IPS DF 6.9 (cell line): ENCODE measurements at regions not wholly inside any gene's neighbourhood (a gene's known extent, or its start where the extent isn't known, plus 50 kb on each side); places are given as distances from the start of the nearest gene placed in this dataset.

Experiments
- DNase-seq: peaks from one replicate; pipeline ENCODE4 v3.0.0-alpha.2; 2013; ENCODE audit warnings: low read depth, low spot score
- H3K27ac ChIP-seq: one replicate; pipeline ENCODE4 v1.5.1; 2013; ENCODE audit warnings: low read length, control low read depth
- H3K27me3 ChIP-seq: 2 replicates; pipeline ENCODE4 v1.6.1; 2013; ENCODE audit warnings: mild to moderate bottlenecking, low read length; ENCODE audit not compliant: control insufficient read depth, insufficient read depth
- H3K36me3 ChIP-seq: 2 replicates; pipeline ENCODE4 v1.6.1; 2013; ENCODE audit warnings: low read length; ENCODE audit not compliant: control insufficient read depth, insufficient read depth
- H3K4me1 ChIP-seq: 2 replicates; pipeline ENCODE4 v1.6.1; 2013; ENCODE audit warnings: low read length; ENCODE audit not compliant: control insufficient read depth, insufficient read depth
- H3K4me3 ChIP-seq: 2 replicates; pipeline ENCODE4 v1.5.1; 2013; ENCODE audit warnings: mild to moderate bottlenecking, low read length
- H3K9me3 ChIP-seq: 2 replicates; pipeline ENCODE4 v1.6.1; 2013; ENCODE audit warnings: low read length, inconsistent platforms; ENCODE audit not compliant: control insufficient read depth, insufficient read depth
- WGBS: extraction: QIAGEN DNeasy Blood & Tissue Kit; methylation state at CpG from one replicate; pipeline ENCODE4 v1.1.7; 2013; ENCODE audit warnings: mixed read lengths, missing lambda C conversion rate; ENCODE audit not compliant: insufficient read length, insufficient coverage; 5-methylcytosine and 5-hydroxymethylcytosine counted together

DNA sequence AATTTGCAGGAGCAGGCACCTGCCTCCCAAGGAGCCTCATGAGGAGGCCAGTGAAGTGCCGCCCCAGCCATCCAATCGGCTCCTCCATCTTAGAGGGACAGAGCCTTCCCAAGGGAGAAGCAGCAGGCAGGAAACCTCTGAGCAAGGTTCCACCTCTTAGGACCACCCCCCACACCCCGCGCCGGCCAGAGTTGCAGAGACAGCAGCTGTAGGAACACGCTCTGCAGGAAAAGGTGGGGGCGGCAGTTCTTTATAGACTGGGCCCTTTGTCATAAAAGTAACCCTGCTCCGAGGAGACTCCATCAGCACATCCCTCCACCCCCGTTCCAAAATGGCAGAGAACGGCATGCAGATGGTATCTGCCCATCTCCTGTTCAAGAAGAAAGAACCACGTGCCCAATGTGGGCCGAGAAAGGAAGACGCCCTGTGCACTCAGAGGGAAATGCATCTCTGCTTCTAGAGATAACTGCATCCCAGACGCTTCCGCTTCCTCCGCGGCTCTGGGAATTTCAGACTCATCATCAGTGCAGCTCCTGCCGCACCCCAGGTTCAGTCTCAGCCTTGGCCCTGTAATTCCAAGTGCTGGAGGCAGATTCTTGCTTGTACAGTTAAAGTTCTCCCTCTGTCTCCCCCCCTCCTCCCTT, 98.5 kb downstream of the SPATA19 start:
- H3K9me3 ChIP-seq: no peaks in the 10 kb centered on the region
- no peak for DNase-seq
- WGBS: no CpG with 5 or more reads among the region's 18 CpGs
- no peak overlapping the region for H3K4me3 ChIP-seq
- no peaks in the 10 kb centered on the region for H3K36me3 ChIP-seq
- no peak overlapping the region for H3K27ac ChIP-seq
- H3K4me1 ChIP-seq: no peaks in the 10 kb centered on the region
- H3K27me3 ChIP-seq: no peaks in the 10 kb centered on the region

- no peaks in the 10 kb centered on the region for H3K4me1 ChIP-seq
- WGBS: no CpG with 5 or more reads among the region's 4 CpGs
- DNase-seq: no peak
- no peak overlapping the region for H3K27ac ChIP-seq
- H3K9me3 ChIP-seq: no peaks in the 10 kb centered on the region
- no peaks in the 10 kb centered on the region for H3K27me3 ChIP-seq
- no peak overlapping the region for H3K4me3 ChIP-seq
- H3K36me3 ChIP-seq: no peaks in the 10 kb centered on the region
Observed at GRCh38 chr11:133745791-133746190, 99.5 kb downstream of the SPATA19 start.

DNA sequence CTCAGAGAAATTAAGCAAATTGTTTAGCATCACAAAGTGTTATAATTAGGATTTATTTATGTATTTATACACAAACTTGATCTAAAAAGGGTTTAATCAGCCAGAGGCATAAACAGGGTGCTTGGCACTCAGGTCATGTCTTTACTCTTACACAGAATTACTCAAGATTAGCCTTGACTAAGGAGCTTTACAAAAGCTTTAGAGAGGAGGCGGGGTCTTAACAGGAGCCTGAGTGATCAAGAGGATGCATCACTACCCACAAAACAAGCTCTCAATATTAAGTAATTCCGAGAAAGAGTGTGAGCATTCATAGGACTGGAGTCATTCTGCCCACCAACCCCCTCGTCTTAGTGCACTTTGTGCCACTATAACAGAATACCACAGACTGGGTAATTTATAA, 103.0 kb downstream of the SPATA19 start:
- no CpG with 5 or more reads among the region's 3 CpGs for WGBS
- Histone ChIP-seq H3K4me3 (no peak overlapping the region), H3K9me3 (no peaks in the 10 kb centered on the region), H3K27ac (no peak overlapping the region), H3K36me3 (no peaks in the 10 kb centered on the region), H3K27me3 (no peaks in the 10 kb centered on the region), H3K4me1 (no peaks in the 10 kb centered on the region)
- no peak for DNase-seq

GRCh38 chr11:133740963-133741362, 104.3 kb downstream of the SPATA19 start:
- WGBS: 100% methylated on average over 5 of the region's 12 CpGs
- DNase-seq: no peak
- no peaks in the 10 kb centered on the region for H3K36me3 ChIP-seq
- H3K27ac ChIP-seq: no peak overlapping the region
- no peaks in the 10 kb centered on the region for H3K27me3 ChIP-seq
- no peaks in the 10 kb centered on the region for H3K4me1 ChIP-seq
- H3K9me3 ChIP-seq: no peaks in the 10 kb centered on the region
- H3K4me3 ChIP-seq: no peak overlapping the region

DNA sequence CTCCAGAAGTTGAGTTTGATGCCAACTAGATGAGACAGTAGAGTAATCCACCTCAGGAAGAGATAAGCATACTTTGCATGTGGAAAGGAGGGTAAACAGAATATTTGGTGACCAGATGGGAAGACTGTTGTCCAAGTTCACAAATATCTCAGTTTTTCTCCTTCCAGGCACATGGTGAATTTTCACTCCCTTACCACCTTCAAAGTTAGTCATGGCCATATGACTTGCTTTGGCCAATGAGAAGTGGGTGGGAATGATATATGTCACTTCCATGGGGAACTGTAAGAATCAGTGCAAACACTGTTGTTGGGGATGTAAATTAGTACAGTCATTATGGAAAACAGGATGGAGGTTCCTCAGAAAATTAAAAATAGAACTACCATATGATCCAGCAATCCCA, 105.8 kb downstream of the SPATA19 start:
- Histone ChIP-seq H3K27ac (no peak overlapping the region), H3K9me3 (no peaks in the 10 kb centered on the region), H3K4me1 (no peaks in the 10 kb centered on the region), H3K27me3 (no peaks in the 10 kb centered on the region), H3K36me3 (no peaks in the 10 kb centered on the region), H3K4me3 (no peak overlapping the region)
- DNase-seq: no peak

- WGBS: 100% methylated on average over 1 of the region's 1 CpG
- no peaks in the 10 kb centered on the region for H3K9me3 ChIP-seq
- no peaks in the 10 kb centered on the region for H3K36me3 ChIP-seq
- DNase-seq: no peak
- H3K4me1 ChIP-seq: no peaks in the 10 kb centered on the region
- H3K4me3 ChIP-seq: no peak overlapping the region
- H3K27ac ChIP-seq: no peak overlapping the region
- H3K27me3 ChIP-seq: no peaks in the 10 kb centered on the region
Observed at GRCh38 chr11:133738624-133739023, 106.7 kb downstream of the SPATA19 start.

DNA sequence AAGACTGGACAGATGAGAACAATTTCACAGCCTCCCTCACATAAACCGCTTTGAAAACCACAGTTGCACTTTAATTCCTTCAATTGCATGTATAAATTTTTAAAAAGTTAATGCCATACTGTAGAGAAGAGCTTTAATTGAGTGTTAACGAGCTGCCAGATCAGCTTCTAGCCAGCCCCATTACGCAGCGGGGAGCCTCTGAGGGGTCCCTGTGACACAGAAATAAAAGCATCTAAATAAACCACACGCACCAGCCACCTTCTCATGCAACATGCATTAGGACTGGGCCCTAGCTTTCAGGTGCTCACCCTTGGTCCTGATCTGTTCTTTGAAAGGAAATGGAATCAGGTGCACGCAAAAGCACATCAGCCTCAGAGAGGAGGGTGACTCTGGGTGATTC, 111.7 kb downstream of the SPATA19 start:
- no peak for DNase-seq
- no CpG with 5 or more reads among the region's 6 CpGs for WGBS
- H3K36me3 ChIP-seq: no peaks in the 10 kb centered on the region
- H3K9me3 ChIP-seq: no peaks in the 10 kb centered on the region
- H3K4me1 ChIP-seq: no peaks in the 10 kb centered on the region
- H3K27ac ChIP-seq: no peak overlapping the region
- H3K27me3 ChIP-seq: no peaks in the 10 kb centered on the region
- no peak overlapping the region for H3K4me3 ChIP-seq

DNA sequence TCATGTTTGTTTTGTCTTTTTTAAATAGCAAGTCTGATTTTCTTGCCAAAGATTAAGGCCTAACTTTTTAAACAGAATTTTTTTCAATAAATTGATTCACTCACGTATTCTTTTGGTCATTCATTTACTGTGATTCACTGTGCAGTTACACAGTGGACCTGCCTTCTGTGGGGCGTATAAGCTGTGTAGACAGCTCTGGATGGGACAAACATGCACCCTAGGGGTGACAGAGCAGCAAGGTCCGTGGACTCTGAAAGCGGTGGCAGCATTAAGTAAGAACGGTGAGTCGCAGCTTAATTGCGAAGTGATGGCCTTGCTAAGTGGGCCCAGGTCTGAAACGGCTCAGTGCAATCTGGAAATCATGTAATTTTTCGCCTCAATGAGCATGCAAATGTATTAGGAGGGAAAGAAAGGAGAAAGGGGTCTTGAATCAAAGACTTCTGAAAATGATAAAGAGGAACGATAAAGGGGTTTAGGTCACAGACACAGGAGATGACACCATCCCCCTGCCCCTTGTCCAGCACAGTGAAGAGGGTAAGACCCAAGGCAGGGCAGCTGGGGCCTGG, 113.1 kb downstream of the SPATA19 start:
- no peaks in the 10 kb centered on the region for H3K9me3 ChIP-seq
- no peak overlapping the region for H3K4me3 ChIP-seq
- no peaks in the 10 kb centered on the region for H3K4me1 ChIP-seq
- H3K27ac ChIP-seq: no peak overlapping the region
- WGBS: no CpG with 5 or more reads among the region's 10 CpGs
- H3K27me3 ChIP-seq: no peaks in the 10 kb centered on the region
- no peaks in the 10 kb centered on the region for H3K36me3 ChIP-seq
- no peak for DNase-seq

- no peak overlapping the region for H3K4me3 ChIP-seq
- H3K27me3 ChIP-seq: no peaks in the 10 kb centered on the region
- no CpG with 5 or more reads among the region's 8 CpGs for WGBS
Observed at GRCh38 chr11:133727774-133728173, 117.5 kb downstream of the SPATA19 start.

GRCh38 chr11:133726542-133726941, 118.8 kb downstream of the SPATA19 start:
- no CpG with 5 or more reads among the region's 2 CpGs for WGBS
- no peaks in the 10 kb centered on the region for H3K27me3 ChIP-seq
- H3K9me3 ChIP-seq: no peaks in the 10 kb centered on the region
- H3K4me1 ChIP-seq: no peaks in the 10 kb centered on the region
- no peaks in the 10 kb centered on the region for H3K36me3 ChIP-seq
- no peak overlapping the region for H3K27ac ChIP-seq
- no peak for DNase-seq
- H3K4me3 ChIP-seq: no peak overlapping the region

More at GRCh38 chr11:133727774-133728173, 117.5 kb downstream of the SPATA19 start:
- no peak for DNase-seq
- H3K4me1 ChIP-seq: no peaks in the 10 kb centered on the region
- H3K27ac ChIP-seq: no peak overlapping the region
- H3K36me3 ChIP-seq: no peaks in the 10 kb centered on the region
- no peaks in the 10 kb centered on the region for H3K9me3 ChIP-seq

DNA sequence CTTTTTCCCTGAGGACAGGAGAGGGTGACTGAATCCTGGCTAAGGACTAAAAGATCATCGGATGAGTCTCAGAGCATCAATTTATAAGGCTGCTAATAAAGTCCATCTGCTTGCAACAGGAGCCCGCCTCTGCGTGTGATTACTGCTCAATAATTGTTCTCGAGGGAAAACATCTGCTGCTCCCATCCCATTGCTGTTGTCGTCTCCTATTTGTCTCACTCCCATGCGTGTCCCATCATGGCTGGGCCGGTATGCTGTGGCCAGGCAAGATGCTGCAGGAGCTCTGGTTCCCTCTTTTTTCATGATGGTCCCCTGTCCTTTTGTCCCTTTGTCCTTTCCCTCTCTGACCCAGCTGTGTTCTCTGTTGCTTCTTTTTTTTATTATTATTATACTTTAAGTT, 121.2 kb downstream of the SPATA19 start:
- H3K4me3 ChIP-seq: no peak overlapping the region
- H3K36me3 ChIP-seq: no peaks in the 10 kb centered on the region
- H3K27me3 ChIP-seq: no peaks in the 10 kb centered on the region
- no peak overlapping the region for H3K27ac ChIP-seq
- H3K9me3 ChIP-seq: no peaks in the 10 kb centered on the region
- no peak for DNase-seq
- WGBS: no CpG with 5 or more reads among the region's 7 CpGs
- H3K4me1 ChIP-seq: no peaks in the 10 kb centered on the region
